Neuronal stem cell (in vitro differentiated cells): ENCODE measurements at regions not wholly inside any gene's neighbourhood (a gene's known extent, or its start where the extent isn't known, plus 50 kb on each side); places are given as distances from the start of the nearest gene placed in this dataset.

ENCODE experiments used
- DNase-seq: peaks from one replicate; pipeline ENCODE4 v3.0.0-alpha.2; 2013; ENCODE audit warnings: low spot score
- H2AFZ ChIP-seq: one replicate; pipeline ENCODE4 v1.6.1; 2013; ENCODE audit warnings: mild to moderate bottlenecking, low read length, inconsistent platforms
- H2AK5ac ChIP-seq: 2 replicates; pipeline ENCODE4 v1.6.1; 2013; ENCODE audit warnings: low read depth, mild to moderate bottlenecking, inconsistent platforms, low read length, moderate library complexity, mixed read lengths
- H2BK120ac ChIP-seq: 2 replicates; pipeline ENCODE4 v1.6.1; 2013; ENCODE audit warnings: low read depth, mild to moderate bottlenecking, inconsistent platforms, low read length, moderate library complexity, mixed read lengths
- H2BK12ac ChIP-seq: one replicate; pipeline ENCODE4 v1.6.1; 2013; ENCODE audit warnings: low read length, inconsistent platforms
- H2BK15ac ChIP-seq: 2 replicates; pipeline ENCODE4 v1.6.1; 2013; ENCODE audit warnings: mild to moderate bottlenecking, low read length, inconsistent platforms, mixed read lengths
- H2BK5ac ChIP-seq: one replicate; pipeline ENCODE4 v1.6.1; 2013; ENCODE audit warnings: inconsistent platforms, mild to moderate bottlenecking, low read length, moderate library complexity
- H3K14ac ChIP-seq: one replicate; pipeline ENCODE4 v1.6.1; 2013; ENCODE audit warnings: low read length, inconsistent platforms
- H3K18ac ChIP-seq: 2 replicates; pipeline ENCODE4 v1.6.1; 2013; ENCODE audit warnings: low read length, inconsistent platforms
- H3K23ac ChIP-seq: 2 replicates; pipeline ENCODE4 v1.6.1; 2013; ENCODE audit warnings: low read depth, mild to moderate bottlenecking, mixed read lengths, low read length, inconsistent platforms; ENCODE audit not compliant: poor library complexity
- H3K27ac ChIP-seq: replicated peaks from 3 replicates; pipeline ENCODE4 v1.5.1; 2013; ENCODE audit warnings: low read length, inconsistent platforms
- H3K27me3 ChIP-seq, 3 experiments: 2 replicates each; pipeline ENCODE4 v1.6.1; 2013; ENCODE audit warnings: low read length in 3 of 3, mild to moderate bottlenecking in 2 of 3, inconsistent platforms in 1 of 3, low read depth in 1 of 3, mixed read lengths in 1 of 3, moderate library complexity in 1 of 3; ENCODE audit not compliant: control insufficient read depth in 3 of 3, insufficient read depth in 3 of 3
- H3K36me3 ChIP-seq, 2 donors: replicated peaks in 1 of 2; 2 replicates each; pipeline ENCODE4 v1.6.1; 2013; ENCODE audit warnings: low read length in 2 of 2; ENCODE audit not compliant: control insufficient read depth in 2 of 2, insufficient read depth in 2 of 2
- H3K4ac ChIP-seq: 2 replicates; pipeline ENCODE4 v1.6.1; 2013; ENCODE audit warnings: inconsistent platforms, mild to moderate bottlenecking, low read length, moderate library complexity
- H3K4me1 ChIP-seq, 2 donors: 1 replicate in 1 of 2; 2 replicates in 1 of 2; pipeline ENCODE4 v1.6.1; 2013; ENCODE audit warnings: low read length in 2 of 2, low read depth in 1 of 2; ENCODE audit not compliant: control insufficient read depth in 2 of 2, insufficient read depth in 1 of 2
- H3K4me2 ChIP-seq: one replicate; pipeline ENCODE4 v1.6.1; 2013; ENCODE audit warnings: mild to moderate bottlenecking, low read length, inconsistent platforms; ENCODE audit not compliant: insufficient read depth, poor library complexity, severe bottlenecking
- H3K4me3 ChIP-seq, 2 donors: 2 replicates each; pipeline ENCODE4 v1.5.1; 2013; ENCODE audit warnings: low read length in 2 of 2, mild to moderate bottlenecking in 2 of 2, inconsistent platforms in 1 of 2, moderate library complexity in 1 of 2
- H3K79me1 ChIP-seq: one replicate; pipeline ENCODE4 v1.6.1; 2013; ENCODE audit warnings: low read depth, mild to moderate bottlenecking, inconsistent platforms, low read length, moderate library complexity
- H3K9ac ChIP-seq: one replicate; pipeline ENCODE4 v1.6.1; 2013; ENCODE audit warnings: mild to moderate bottlenecking, low read depth, low read length, inconsistent platforms; ENCODE audit not compliant: poor library complexity
- H3K9me3 ChIP-seq, 2 donors: replicated peaks in 1 of 2; 2 replicates each; pipeline versions ENCODE3 to v1.6.1; 2013; ENCODE audit warnings: low read length in 2 of 2, mild to moderate bottlenecking in 2 of 2, inconsistent platforms in 1 of 2, low read depth in 1 of 2, mixed read lengths in 1 of 2, moderate library complexity in 1 of 2; ENCODE audit not compliant: control insufficient read depth in 2 of 2, insufficient read depth in 1 of 2
- H4K8ac ChIP-seq: one replicate; pipeline ENCODE4 v1.6.1; 2013; ENCODE audit warnings: low read depth, mild to moderate bottlenecking, inconsistent platforms, low read length, moderate library complexity
- H4K91ac ChIP-seq: one replicate; pipeline ENCODE4 v1.6.1; 2013; ENCODE audit warnings: low read length, low read depth, mild to moderate bottlenecking, inconsistent platforms; ENCODE audit not compliant: poor library complexity
- WGBS, 2 donors: extraction: QIAGEN DNeasy Blood & Tissue Kit; methylation state at CpG; one replicate each; pipeline ENCODE4 v1.1.7; 2013; ENCODE audit warnings: missing lambda C conversion rate in 2 of 2, mixed read lengths in 1 of 2; ENCODE audit not compliant: insufficient read length in 2 of 2, insufficient replicate concordance in 1 of 2; ENCODE audit errors: extremely low coverage in 2 of 2; 5-methylcytosine and 5-hydroxymethylcytosine counted together

GRCh38 chr3:177983320-177983719 is 552.9 kb upstream of the KCNMB2 start:
- no peaks in the 10 kb centered on the region for H3K36me3 ChIP-seq
- H4K8ac ChIP-seq = no peak overlapping the region
- no peaks in the 10 kb centered on the region for H3K9me3 ChIP-seq
- no peak overlapping the region for H2BK15ac ChIP-seq
- H3K79me1 ChIP-seq = no peaks in the 10 kb centered on the region
- no peak overlapping the region for H2AK5ac ChIP-seq
- H2AFZ ChIP-seq = no peak overlapping the region
- no peak overlapping the region for H2BK120ac ChIP-seq
- no peak overlapping the region for H3K9ac ChIP-seq
- DNase-seq = no peak
- no peak overlapping the region for H3K23ac ChIP-seq
- no peak overlapping the region for H3K4me3 ChIP-seq
- H3K27me3 ChIP-seq = no peaks in the 10 kb centered on the region
- H2BK12ac ChIP-seq = no peak overlapping the region
- H3K4me2 ChIP-seq = no peak overlapping the region
- no peak overlapping the region for H3K14ac ChIP-seq
- H3K4ac ChIP-seq = no peak overlapping the region
- no peak overlapping the region for H4K91ac ChIP-seq
- WGBS, 2 donors = 100% methylated on average over 1 of the region's 3 CpGs; no CpG with 5 or more reads in 1 of the 2 donors
- no peak overlapping the region for H3K27ac ChIP-seq
- H3K18ac ChIP-seq = no peak overlapping the region
- no peaks in the 10 kb centered on the region for H3K4me1 ChIP-seq
- H2BK5ac ChIP-seq = no peak overlapping the region

- DNase-seq = no peak
- H3K4me2 ChIP-seq = no peak overlapping the region
- WGBS, 2 donors = no CpG with 5 or more reads among the region's 6 CpGs
These were observed 543.0 kb upstream of the KCNMB2 start for GRCh38 chr3:177992993-177993970.

GRCh38 chr3:177994976-177995375 is 541.3 kb upstream of the KCNMB2 start:
- Histone ChIP-seq H2BK5ac (no peak overlapping the region), H2BK12ac (no peak overlapping the region), H3K4me3 (no peak overlapping the region), H4K8ac (no peak overlapping the region), H4K91ac (no peak overlapping the region), H3K27me3 (no peaks in the 10 kb centered on the region), H3K27ac (no peak overlapping the region), H3K9me3 (peaks cover 0 to 2% of the 10 kb centered on the region in 2 donors), H3K36me3 (no peaks in the 10 kb centered on the region), H3K9ac (no peak overlapping the region), H2BK15ac (no peak overlapping the region), H3K4me2 (no peak overlapping the region), H2AFZ (no peak overlapping the region), H3K18ac (no peak overlapping the region), H3K23ac (no peak overlapping the region), H3K14ac (no peak overlapping the region), H3K4ac (no peak overlapping the region), H2BK120ac (no peak overlapping the region), H2AK5ac (no peak overlapping the region), H3K79me1 (no peaks in the 10 kb centered on the region), H3K4me1 (no peaks in the 10 kb centered on the region)
- no peak for DNase-seq

More at GRCh38 chr3:177992993-177993970, 543.0 kb upstream of the KCNMB2 start:
- Histone ChIP-seq H2AFZ (no peak overlapping the region), H3K4me3 (no peak overlapping the region), H3K23ac (no peak overlapping the region), H3K27me3 (no peaks in the 10 kb centered on the region), H2BK5ac (no peak overlapping the region), H2BK15ac (no peak overlapping the region), H3K27ac (no peak overlapping the region), H3K18ac (no peak overlapping the region), H3K36me3 (no peaks in the 10 kb centered on the region), H2BK120ac (no peak overlapping the region), H3K4ac (no peak overlapping the region), H2BK12ac (no peak overlapping the region), H4K91ac (no peak overlapping the region), H3K9ac (no peak overlapping the region), H3K9me3 (peaks cover 0 to 2% of the 10 kb centered on the region in 2 donors), H3K79me1 (no peaks in the 10 kb centered on the region), H2AK5ac (no peak overlapping the region), H3K4me1 (no peaks in the 10 kb centered on the region), H3K14ac (no peak overlapping the region), H4K8ac (no peak overlapping the region)

GRCh38 chr3:177995381-177996085 is 540.7 kb upstream of the KCNMB2 start:
- H4K91ac ChIP-seq = no peak overlapping the region

More at GRCh38 chr3:177995381-177996085, 540.7 kb upstream of the KCNMB2 start:
- Histone ChIP-seq H2BK5ac (no peak overlapping the region), H3K9me3 (peaks cover 0 to 2% of the 10 kb centered on the region in 2 donors), H3K36me3 (no peaks in the 10 kb centered on the region), H3K4me3 (no peak overlapping the region), H3K4ac (no peak overlapping the region), H2AFZ (no peak overlapping the region), H2BK120ac (no peak overlapping the region), H3K4me2 (no peak overlapping the region), H2AK5ac (no peak overlapping the region), H3K79me1 (no peaks in the 10 kb centered on the region), H3K9ac (no peak overlapping the region), H2BK12ac (no peak overlapping the region), H3K18ac (no peak overlapping the region), H3K27me3 (no peaks in the 10 kb centered on the region), H3K23ac (no peak overlapping the region), H4K8ac (no peak overlapping the region), H3K27ac (no peak overlapping the region), H3K4me1 (no peaks in the 10 kb centered on the region), H2BK15ac (no peak overlapping the region), H3K14ac (no peak overlapping the region)
- no CpG with 5 or more reads among the region's 1 CpG for WGBS, 2 donors
- no peak for DNase-seq
